RWPE2 (cell line): ENCODE measurements at regions not wholly inside any gene's neighbourhood (a gene's known extent, or its start where the extent isn't known, plus 50 kb on each side); places are given as distances from the start of the nearest gene placed in this dataset.

ENCODE experiments used
- ATAC-seq: fragments of 200-7000 bp; cut with Tn5 transposase; 3 replicates; pipeline ENCODE4 v1.9.1; 2021; ENCODE audit warnings: low read depth
- DNase-seq: peaks from one replicate; pipeline ENCODE4 v3.0.0-alpha.2; 2020; ENCODE audit warnings: low spot score
- H3K27ac ChIP-seq: fragments of 450-650 bp; 2 replicates; pipeline ENCODE4 v1.5.1; 2017; ENCODE audit warnings: mild to moderate bottlenecking; ENCODE audit not compliant: poor library complexity, severe bottlenecking
- H3K27me3 ChIP-seq: fragments of 250-450 bp; sonication (Bioruptor Pico); 2 replicates; pipeline ENCODE4 v1.5.1; 2021; ENCODE audit warnings: mild to moderate bottlenecking, moderate library complexity; ENCODE audit not compliant: insufficient read depth, poor library complexity, severe bottlenecking
- H3K36me3 ChIP-seq: fragments of 250-450 bp; sonication (Bioruptor Pico); 2 replicates; pipeline ENCODE4 v1.5.1; 2020; ENCODE audit warnings: low read depth, mild to moderate bottlenecking, moderate library complexity
- H3K4me1 ChIP-seq: fragments of 250-450 bp; sonication (Bioruptor Pico); 2 replicates; pipeline ENCODE4 v1.5.1; 2021; ENCODE audit warnings: mild to moderate bottlenecking, moderate library complexity; ENCODE audit not compliant: insufficient read depth, poor library complexity, severe bottlenecking
- H3K4me3 ChIP-seq: fragments of 250-450 bp; sonication (Bioruptor Pico); 2 replicates; pipeline ENCODE4 v1.5.1; 2021; ENCODE audit warnings: mild to moderate bottlenecking, moderate library complexity; ENCODE audit not compliant: severe bottlenecking
- H3K9me3 ChIP-seq: fragments of 250-450 bp; sonication (Bioruptor Pico); 2 replicates; pipeline ENCODE4 v1.5.1; 2021; ENCODE audit warnings: mild to moderate bottlenecking, moderate library complexity; ENCODE audit not compliant: severe bottlenecking
- CTCF ChIP-seq: fragments of 450-650 bp; IDR thresholded peaks from one replicate; pipeline ENCODE4 v1.5.1; 2017; ENCODE audit warnings: mild to moderate bottlenecking, moderate library complexity; ENCODE audit not compliant: poor library complexity, severe bottlenecking

GRCh38 chr5:158384535-158385481 is 525.9 kb upstream of the CLINT1 start:
- H3K4me1 ChIP-seq = peaks cover 60% of the 10 kb centered on the region
- no peak for TF ChIP-seq CTCF
- H3K36me3 ChIP-seq = no peaks in the 10 kb centered on the region
- ATAC-seq (peak; percentile 82), DNase-seq (peak; percentile 95)
- H3K4me3 ChIP-seq = no peak overlapping the region
- H3K9me3 ChIP-seq = no peaks in the 10 kb centered on the region
- no peaks in the 10 kb centered on the region for H3K27me3 ChIP-seq
- peak overlapping the region; percentile 96 for H3K27ac ChIP-seq

GRCh38 chr5:158383486-158383885 is 524.5 kb upstream of the CLINT1 start:
- peaks cover 60% of the 10 kb centered on the region for H3K4me1 ChIP-seq
- H3K4me3 ChIP-seq = no peak overlapping the region
- H3K36me3 ChIP-seq = no peaks in the 10 kb centered on the region
- no peak for TF ChIP-seq CTCF
- no peak for ATAC-seq
- DNase-seq = no peak
- peak overlapping the region; percentile 96 for H3K27ac ChIP-seq
- H3K27me3 ChIP-seq = no peaks in the 10 kb centered on the region
- no peaks in the 10 kb centered on the region for H3K9me3 ChIP-seq

- DNase-seq (peak; percentile 97), ATAC-seq (peak; percentile 82)
- H3K4me3 ChIP-seq = no peak overlapping the region
- H3K27ac ChIP-seq = peak overlapping the region; percentile 96
- H3K36me3 ChIP-seq = no peaks in the 10 kb centered on the region
- TF ChIP-seq CTCF = no peak
- H3K27me3 ChIP-seq = no peaks in the 10 kb centered on the region
- H3K4me1 ChIP-seq = peaks cover 60% of the 10 kb centered on the region
- H3K9me3 ChIP-seq = no peaks in the 10 kb centered on the region
These were observed 523.5 kb upstream of the CLINT1 start for GRCh38 chr5:158382473-158382872.

DNA sequence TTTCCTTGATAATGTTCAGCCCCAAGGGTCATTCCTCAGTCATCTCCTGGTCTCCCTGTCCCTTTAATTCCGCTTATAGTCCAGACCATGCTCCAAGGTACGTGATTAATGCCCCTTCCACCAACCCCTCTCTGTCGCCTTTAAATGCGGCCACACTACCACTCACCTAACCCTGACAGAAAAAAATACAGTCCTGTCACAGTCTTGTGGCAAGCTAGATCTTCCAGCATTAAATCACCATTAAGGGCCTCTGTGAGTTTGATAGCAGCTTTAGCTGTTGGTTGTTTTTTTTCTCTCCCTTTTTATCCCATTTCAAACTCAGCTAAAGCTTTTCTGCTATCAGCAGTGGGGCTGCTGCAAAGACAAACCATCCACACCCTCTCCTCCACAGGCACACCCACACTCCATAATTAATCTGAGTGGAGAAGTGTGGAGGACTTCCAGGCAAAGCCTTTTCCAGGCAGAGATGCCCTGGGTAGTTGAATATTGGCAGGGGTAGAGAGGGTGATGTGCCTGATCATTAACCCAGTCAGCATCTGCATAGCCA is 522.7 kb upstream of the CLINT1 start:
- Histone ChIP-seq H3K27ac (peak overlapping the region; percentile 96), H3K4me3 (no peak overlapping the region), H3K4me1 (peaks cover 60% of the 10 kb centered on the region), H3K9me3 (no peaks in the 10 kb centered on the region), H3K36me3 (no peaks in the 10 kb centered on the region), H3K27me3 (no peaks in the 10 kb centered on the region)
- DNase-seq (no peak), ATAC-seq (no peak)
- no peak for TF ChIP-seq CTCF
